CD4-positive, alpha-beta memory T cell (primary cell): ENCODE measurements at regions not wholly inside any gene's neighbourhood (a gene's known extent, or its start where the extent isn't known, plus 50 kb on each side); places are given as distances from the start of the nearest gene placed in this dataset.
A peak's percentile ranks its signal among the peaks of the same experiment; 100 is the strongest.

Experiments used
- CTCF ChIA-PET: fragments of 350-600 bp; sonication (Branson Sonifier 250); formaldehyde crosslinking; loops from one replicate; lab custom pipeline; 2021; ENCODE audit warnings: inconsistent platforms; ENCODE audit not compliant: partially characterized antibody; lab: Charles Lee
- POLR2A ChIA-PET: fragments of 350-600 bp; sonication (Branson Sonifier 250); formaldehyde crosslinking; loops from one replicate; lab custom pipeline; 2021; ENCODE audit not compliant: partially characterized antibody; lab: Charles Lee
- DNase-seq, 5 donors: peaks; one replicate each; pipeline versions ENCODE4 v3.0.0 to v3.0.0-alpha.2; 2020 to 2022; ENCODE audit warnings: mixed read lengths in 1 of 5
- H3K27ac ChIP-seq: one replicate; pipeline ENCODE4 v1.7.0; 2013; ENCODE audit warnings: low read depth, low read length
- H3K27me3 ChIP-seq: 2 replicates; pipeline ENCODE4 v1.7.0; 2013; ENCODE audit warnings: mild to moderate bottlenecking, low read length, moderate library complexity; ENCODE audit not compliant: insufficient read depth
- H3K36me3 ChIP-seq: 2 replicates; pipeline ENCODE4 v1.7.0; 2013; ENCODE audit warnings: mild to moderate bottlenecking, low read length, moderate library complexity; ENCODE audit not compliant: insufficient read depth
- H3K4me1 ChIP-seq: 2 replicates; pipeline ENCODE4 v1.7.0; 2013; ENCODE audit warnings: mild to moderate bottlenecking, low read length, moderate library complexity; ENCODE audit not compliant: insufficient read depth
- H3K4me3 ChIP-seq, 2 donors: one replicate each; pipeline ENCODE4 v1.7.0; 2013; ENCODE audit warnings: low read length in 2 of 2, mild to moderate bottlenecking in 1 of 2
- H3K9me3 ChIP-seq, 2 donors: one replicate each; pipeline ENCODE4 v1.7.0; 2013; ENCODE audit warnings: low read length in 2 of 2, control low read depth in 1 of 2; ENCODE audit not compliant: control insufficient read depth in 1 of 2
- H3K27ac Mint-ChIP-seq, 7 donors: one replicate each; pipeline ENCODE4 v1.8.0; 2020 to 2021; ENCODE audit warnings: mixed read lengths in 7 of 7, mild to moderate bottlenecking in 6 of 7, inconsistent platforms in 3 of 7, moderate library complexity in 3 of 7
- H3K27me3 Mint-ChIP-seq, 2 donors: one replicate each; pipeline ENCODE4 v1.8.0; 2020 to 2021; ENCODE audit warnings: mixed read lengths in 2 of 2
- H3K36me3 Mint-ChIP-seq, 2 donors: one replicate each; pipeline ENCODE4 v1.8.0; 2020 to 2021; ENCODE audit warnings: mixed read lengths in 2 of 2, inconsistent platforms in 1 of 2, mild to moderate bottlenecking in 1 of 2
- H3K4me1 Mint-ChIP-seq, 4 donors: one replicate each; pipeline ENCODE4 v1.8.0; 2020 to 2021; ENCODE audit warnings: mixed read lengths in 4 of 4, mild to moderate bottlenecking in 1 of 4
- H3K4me3 Mint-ChIP-seq, 8 donors: one replicate each; pipeline ENCODE4 v1.8.0; 2020 to 2021; ENCODE audit warnings: mixed read lengths in 8 of 8, mild to moderate bottlenecking in 7 of 8, moderate library complexity in 6 of 8, inconsistent platforms in 3 of 8
- H3K9me3 Mint-ChIP-seq, 8 donors: one replicate each; pipeline ENCODE4 v1.8.0; 2020 to 2021; ENCODE audit warnings: mixed read lengths in 8 of 8, mild to moderate bottlenecking in 5 of 8, inconsistent platforms in 3 of 8, moderate library complexity in 1 of 8
- intact Hi-C: fragments of 100-400 bp; cut with micrococcal nuclease; formaldehyde crosslinking; loops from one replicate; pipeline ENCODE4 v1.15.1; 2023

DNA sequence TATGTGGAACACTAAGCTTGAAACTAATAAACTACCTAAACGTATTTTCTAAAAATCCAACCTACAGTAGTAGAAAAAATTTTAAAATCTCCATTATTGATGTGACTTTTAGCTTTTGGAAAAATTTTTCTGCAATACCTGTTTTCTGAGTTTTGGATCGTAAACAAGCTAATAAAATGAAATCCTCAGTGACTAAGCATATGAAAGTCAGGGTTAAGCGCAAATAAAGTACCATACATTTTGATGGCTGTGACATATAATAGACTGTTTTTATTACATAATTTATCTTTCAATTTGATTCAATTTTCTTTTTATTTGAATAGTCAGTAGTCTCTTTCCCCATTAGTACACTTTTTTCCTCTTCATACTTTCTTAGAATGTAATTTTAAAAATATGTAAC, 683.6 kb downstream of the NUP35 start:
- Histone ChIP-seq H3K4me1 (no peaks in the 10 kb centered on the region), H3K36me3 (no peaks in the 10 kb centered on the region), H3K27ac (no peak overlapping the region), H3K4me3 (no peak overlapping the region), H3K27me3 (no peaks in the 10 kb centered on the region), H3K9me3 (no peaks in the 10 kb centered on the region)
- no peak for DNase-seq
- no peaks in the 10 kb centered on the region for H3K4me1 Mint-ChIP-seq
- peaks cover 0 to 13% (median 3%) of the 10 kb centered on the region in 8 donors for H3K9me3 Mint-ChIP-seq
- no peaks in the 10 kb centered on the region for H3K27me3 Mint-ChIP-seq
- POLR2A ChIA-PET, result no interaction called here
- no peaks in the 10 kb centered on the region for H3K36me3 Mint-ChIP-seq
- no peak overlapping the region for H3K4me3 Mint-ChIP-seq
- intact Hi-C loops, result no loop called here
- no peak overlapping the region for H3K27ac Mint-ChIP-seq
- CTCF ChIA-PET, result no interaction called here

GRCh38 chr2:183809404-183809803, 685.2 kb downstream of the NUP35 start:
- H3K36me3 ChIP-seq, result no peaks in the 10 kb centered on the region
- peaks cover 0 to 13% (median 3%) of the 10 kb centered on the region in 8 donors for H3K9me3 Mint-ChIP-seq
- H3K4me3 ChIP-seq, result no peak overlapping the region
- no peak overlapping the region for H3K27ac ChIP-seq
- H3K4me1 ChIP-seq, result no peaks in the 10 kb centered on the region
- DNase-seq, result no peak
- no peaks in the 10 kb centered on the region for H3K27me3 Mint-ChIP-seq
- H3K27me3 ChIP-seq, result no peaks in the 10 kb centered on the region
- H3K27ac Mint-ChIP-seq, result no peak overlapping the region
- ChIA-PET CTCF (no interaction called here), POLR2A (no interaction called here)
- no peaks in the 10 kb centered on the region for H3K9me3 ChIP-seq
- intact Hi-C loops, result no loop called here
- H3K36me3 Mint-ChIP-seq, result no peaks in the 10 kb centered on the region
- H3K4me1 Mint-ChIP-seq, result no peaks in the 10 kb centered on the region
- no peak overlapping the region for H3K4me3 Mint-ChIP-seq

DNA sequence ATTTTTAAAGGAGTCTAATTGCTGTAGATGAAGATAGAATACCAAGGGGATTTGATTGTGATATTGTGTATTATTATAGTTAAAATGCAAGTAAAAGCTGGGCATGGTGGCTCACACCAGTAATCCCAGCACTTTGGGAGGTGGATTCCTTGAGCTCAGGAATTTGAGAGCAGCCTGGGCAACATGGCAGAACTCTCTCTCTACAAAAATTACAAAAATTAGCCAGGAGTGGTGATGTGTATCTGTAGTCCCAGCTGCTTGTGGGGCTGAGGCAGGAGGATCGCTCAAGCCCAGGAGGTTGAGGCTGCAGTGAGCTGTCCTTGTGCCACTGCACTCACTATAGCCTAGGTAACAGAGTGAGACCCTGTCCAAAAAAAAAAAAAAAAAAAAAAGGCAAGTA, 687.0 kb downstream of the NUP35 start:
- H3K4me1 ChIP-seq, result no peaks in the 10 kb centered on the region
- no peaks in the 10 kb centered on the region for H3K4me1 Mint-ChIP-seq
- ChIA-PET CTCF (no interaction called here), POLR2A (no interaction called here)
- no peaks in the 10 kb centered on the region for H3K9me3 ChIP-seq
- no peaks in the 10 kb centered on the region for H3K36me3 Mint-ChIP-seq
- H3K27me3 ChIP-seq, result no peaks in the 10 kb centered on the region
- no peak overlapping the region for H3K27ac Mint-ChIP-seq
- H3K27me3 Mint-ChIP-seq, result no peaks in the 10 kb centered on the region
- H3K4me3 ChIP-seq, result no peak overlapping the region
- H3K4me3 Mint-ChIP-seq, result no peak overlapping the region
- H3K27ac ChIP-seq, result no peak overlapping the region
- no peaks in the 10 kb centered on the region for H3K36me3 ChIP-seq
- H3K9me3 Mint-ChIP-seq, result peaks cover 0 to 5% (median 1%) of the 10 kb centered on the region in 8 donors
- intact Hi-C loops, result no loop called here
- DNase-seq, result no peak

GRCh38 chr2:183812091-183812490, 687.8 kb downstream of the NUP35 start:
- Mint-ChIP-seq H3K27ac (no peak overlapping the region), H3K4me3 (no peak overlapping the region), H3K4me1 (no peaks in the 10 kb centered on the region), H3K36me3 (no peaks in the 10 kb centered on the region), H3K27me3 (no peaks in the 10 kb centered on the region), H3K9me3 (peaks cover 0 to 6% (median 1%) of the 10 kb centered on the region in 8 donors)
- Histone ChIP-seq H3K36me3 (no peaks in the 10 kb centered on the region), H3K27ac (no peak overlapping the region), H3K27me3 (no peaks in the 10 kb centered on the region), H3K9me3 (no peaks in the 10 kb centered on the region), H3K4me1 (no peaks in the 10 kb centered on the region), H3K4me3 (no peak overlapping the region)
- POLR2A ChIA-PET, result no interaction called here
- intact Hi-C loops, result no loop called here
- CTCF ChIA-PET, result no interaction called here
- no peak for DNase-seq

- Histone ChIP-seq H3K36me3 (no peaks in the 10 kb centered on the region), H3K27ac (no peak overlapping the region), H3K4me1 (no peaks in the 10 kb centered on the region), H3K4me3 (no peak overlapping the region), H3K27me3 (no peaks in the 10 kb centered on the region), H3K9me3 (peaks cover 0 to 5% of the 10 kb centered on the region in 2 donors)
- H3K27me3 Mint-ChIP-seq, result no peaks in the 10 kb centered on the region
- H3K9me3 Mint-ChIP-seq, result peaks cover 0 to 33% (median 16%) of the 10 kb centered on the region in 8 donors
- intact Hi-C loops, result no loop called here
- DNase-seq, result no peak
- H3K27ac Mint-ChIP-seq, result no peak overlapping the region
- no peaks in the 10 kb centered on the region for H3K36me3 Mint-ChIP-seq
- H3K4me3 Mint-ChIP-seq, result no peak overlapping the region
- POLR2A ChIA-PET, result no interaction called here
- CTCF ChIA-PET, result no interaction called here
- H3K4me1 Mint-ChIP-seq, result no peaks in the 10 kb centered on the region
Measured at GRCh38 chr2:183825710-183826109, 701.5 kb downstream of the NUP35 start.

GRCh38 chr2:183829931-183830330, 705.7 kb downstream of the NUP35 start:
- Histone ChIP-seq H3K4me1 (no peaks in the 10 kb centered on the region), H3K4me3 (no peak overlapping the region), H3K27me3 (no peaks in the 10 kb centered on the region), H3K27ac (no peak overlapping the region), H3K9me3 (peaks cover 0 to 5% of the 10 kb centered on the region in 2 donors), H3K36me3 (no peaks in the 10 kb centered on the region)
- Mint-ChIP-seq H3K36me3 (no peaks in the 10 kb centered on the region), H3K4me1 (no peaks in the 10 kb centered on the region), H3K9me3 (peaks cover 0 to 18% (median 13%) of the 10 kb centered on the region in 8 donors), H3K4me3 (no peak overlapping the region), H3K27me3 (no peaks in the 10 kb centered on the region), H3K27ac (no peak overlapping the region)
- POLR2A ChIA-PET, result no interaction called here
- no peak for DNase-seq
- CTCF ChIA-PET, result no interaction called here
- intact Hi-C loops, result no loop called here

GRCh38 chr2:183837157-183837556, 712.9 kb downstream of the NUP35 start:
- no peaks in the 10 kb centered on the region for H3K36me3 ChIP-seq
- CTCF ChIA-PET, result no interaction called here
- no peak overlapping the region for H3K4me3 ChIP-seq
- H3K36me3 Mint-ChIP-seq, result peaks cover 0 to 4% of the 10 kb centered on the region in 2 donors
- no peak overlapping the region for H3K4me3 Mint-ChIP-seq
- H3K27ac ChIP-seq, result no peak overlapping the region
- intact Hi-C loops, result no loop called here
- H3K9me3 Mint-ChIP-seq, result peaks cover 0 to 12% (median 3%) of the 10 kb centered on the region in 8 donors
- POLR2A ChIA-PET, result no interaction called here
- H3K27me3 ChIP-seq, result no peaks in the 10 kb centered on the region
- H3K9me3 ChIP-seq, result no peaks in the 10 kb centered on the region
- no peaks in the 10 kb centered on the region for H3K27me3 Mint-ChIP-seq
- DNase-seq, result no peak
- no peaks in the 10 kb centered on the region for H3K4me1 ChIP-seq
- no peaks in the 10 kb centered on the region for H3K4me1 Mint-ChIP-seq
- H3K27ac Mint-ChIP-seq, result no peak overlapping the region

DNA sequence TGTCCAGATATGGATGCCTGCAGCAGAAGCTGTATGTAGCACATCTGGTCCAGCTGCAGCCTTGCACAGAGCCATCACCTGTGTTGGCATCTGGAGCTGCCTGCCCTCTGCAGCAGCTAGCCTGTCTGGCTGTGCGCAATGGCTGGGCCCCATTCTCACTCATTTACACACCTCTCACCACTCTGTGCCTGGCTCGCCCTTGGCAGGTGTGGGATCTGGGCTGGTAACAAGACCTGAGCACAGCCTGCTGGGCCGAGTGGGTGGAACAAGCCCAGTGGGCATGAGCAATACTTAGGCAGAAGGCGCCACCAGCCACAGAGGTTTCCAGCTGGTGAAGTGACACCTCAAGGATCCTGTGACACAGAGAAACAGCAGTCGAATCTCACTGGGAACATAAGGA, 714.1 kb downstream of the NUP35 start:
- POLR2A ChIA-PET, result no interaction called here

More for the DNA sequence above, 714.1 kb downstream of the NUP35 start:
- no peaks in the 10 kb centered on the region for H3K27me3 ChIP-seq
- H3K36me3 ChIP-seq, result no peaks in the 10 kb centered on the region
- Mint-ChIP-seq H3K4me3 (no peak overlapping the region), H3K27me3 (no peaks in the 10 kb centered on the region), H3K36me3 (peaks cover 0 to 4% of the 10 kb centered on the region in 2 donors), H3K4me1 (no peaks in the 10 kb centered on the region), H3K9me3 (peaks cover 0 to 15% (median 6%) of the 10 kb centered on the region in 8 donors), H3K27ac (no peak overlapping the region)
- H3K9me3 ChIP-seq, result no peaks in the 10 kb centered on the region
- H3K4me3 ChIP-seq, result no peak overlapping the region
- intact Hi-C loops, result no loop called here
- DNase-seq, result peak in 1 of 5 donors; percentile 25
- no peak overlapping the region for H3K27ac ChIP-seq
- CTCF ChIA-PET, result no interaction called here
- no peaks in the 10 kb centered on the region for H3K4me1 ChIP-seq
